ENCODE measurements at regions not wholly inside any gene's neighbourhood (a gene's known extent, or its start where the extent isn't known, plus 50 kb on each side); places are given as distances from the start of the nearest gene placed in this dataset.

DNA sequence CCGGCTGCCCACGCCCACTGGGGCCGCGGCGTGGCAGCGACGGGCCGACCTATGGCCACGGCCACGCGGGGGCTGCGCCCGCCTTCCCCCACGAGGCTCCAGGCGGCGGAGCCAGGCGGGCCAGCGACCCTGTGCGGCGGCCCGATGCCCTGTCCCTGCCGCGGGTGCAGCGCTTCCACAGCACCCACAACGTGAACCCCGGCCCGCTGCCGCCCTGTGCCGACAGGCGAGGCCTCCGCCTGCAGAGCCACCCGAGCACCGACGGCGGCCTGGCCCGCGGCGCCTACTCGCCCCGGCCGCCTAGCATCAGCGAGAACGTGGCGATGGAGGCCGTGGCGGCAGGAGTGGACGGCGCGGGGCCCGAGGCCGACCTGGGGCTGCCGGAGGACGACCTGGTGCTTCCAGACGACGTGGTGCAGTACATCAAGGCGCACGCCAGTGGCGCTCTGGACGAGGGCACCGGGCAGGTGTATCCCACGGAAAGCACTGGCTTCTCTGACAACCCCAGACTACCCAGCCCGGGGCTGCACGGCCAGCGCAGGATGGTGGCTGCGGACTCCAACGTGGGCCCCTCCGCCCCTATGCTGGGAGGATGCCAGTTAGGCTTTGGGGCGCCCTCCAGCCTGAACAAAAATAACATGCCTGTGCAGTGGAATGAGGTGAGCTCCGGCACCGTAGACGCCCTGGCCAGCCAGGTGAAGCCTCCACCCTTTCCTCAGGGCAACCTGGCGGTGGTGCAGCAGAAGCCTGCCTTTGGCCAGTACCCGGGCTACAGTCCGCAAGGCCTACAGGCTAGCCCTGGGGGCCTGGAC lies 253.2 kb downstream of the GLI2 start:
- TF ChIP-seq POLR2A (IDR thresholded peaks at IDR 0.05; ENCODE audit: low read depth, low read length) (no peak), EZH2 (IDR thresholded peaks at IDR 0.05; ENCODE audit: borderline replicate concordance, low read depth, low read length, severe bottlenecking) (no peak), GATA2 (IDR thresholded peaks at IDR 0.05; ENCODE audit: insufficient read depth, insufficient read length, low read depth, low read length) (no peak), POLR2AphosphoS5 (IDR thresholded peaks at IDR 0.05; ENCODE audit: insufficient read depth, low read depth, low read length) (no peak)
- TF ChIP-seq, protein P1, sequence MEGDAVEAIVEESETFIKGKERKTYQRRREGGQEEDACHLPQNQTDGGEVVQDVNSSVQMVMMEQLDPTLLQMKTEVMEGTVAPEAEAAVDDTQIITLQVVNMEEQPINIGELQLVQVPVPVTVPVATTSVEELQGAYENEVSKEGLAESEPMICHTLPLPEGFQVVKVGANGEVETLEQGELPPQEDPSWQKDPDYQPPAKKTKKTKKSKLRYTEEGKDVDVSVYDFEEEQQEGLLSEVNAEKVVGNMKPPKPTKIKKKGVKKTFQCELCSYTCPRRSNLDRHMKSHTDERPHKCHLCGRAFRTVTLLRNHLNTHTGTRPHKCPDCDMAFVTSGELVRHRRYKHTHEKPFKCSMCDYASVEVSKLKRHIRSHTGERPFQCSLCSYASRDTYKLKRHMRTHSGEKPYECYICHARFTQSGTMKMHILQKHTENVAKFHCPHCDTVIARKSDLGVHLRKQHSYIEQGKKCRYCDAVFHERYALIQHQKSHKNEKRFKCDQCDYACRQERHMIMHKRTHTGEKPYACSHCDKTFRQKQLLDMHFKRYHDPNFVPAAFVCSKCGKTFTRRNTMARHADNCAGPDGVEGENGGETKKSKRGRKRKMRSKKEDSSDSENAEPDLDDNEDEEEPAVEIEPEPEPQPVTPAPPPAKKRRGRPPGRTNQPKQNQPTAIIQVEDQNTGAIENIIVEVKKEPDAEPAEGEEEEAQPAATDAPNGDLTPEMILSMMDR (IDR thresholded peaks at IDR 0.05; ENCODE audit: extremely low read depth in 1 of 2, insufficient read depth in 1 of 2, low read depth in 1 of 2, low read length in 2 of 2): no peak
- TF ChIP-seq, protein P2, sequence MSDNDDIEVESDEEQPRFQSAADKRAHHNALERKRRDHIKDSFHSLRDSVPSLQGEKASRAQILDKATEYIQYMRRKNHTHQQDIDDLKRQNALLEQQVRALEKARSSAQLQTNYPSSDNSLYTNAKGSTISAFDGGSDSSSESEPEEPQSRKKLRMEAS (IDR thresholded peaks at IDR 0.05; ENCODE audit: insufficient read depth, insufficient read length): no peak
